CD4-positive, alpha-beta T cell (primary cell): ENCODE measurements at regions not wholly inside any gene's neighbourhood (a gene's known extent, or its start where the extent isn't known, plus 50 kb on each side); places are given as distances from the start of the nearest gene placed in this dataset.
"Not testable (repeated sequence)": the region's sequence is repeated elsewhere in the genome, so short reads cannot be mapped to it uniquely, and the experiment has no call there.

Experiments used
- ATAC-seq: fragments of 200-7000 bp; cut with Tn5 transposase; one replicate; pipeline ENCODE4 v1.10.0; 2022; ENCODE audit warnings: mild to moderate bottlenecking; ENCODE audit not compliant: poor library complexity
- CTCF ChIA-PET: fragments of 350-600 bp; sonication (Branson Sonifier 250); formaldehyde crosslinking; loops from one replicate; lab custom pipeline; 2021; ENCODE audit warnings: antibody characterized with exemption, inconsistent platforms; lab: Charles Lee
- POLR2A ChIA-PET: fragments of 350-600 bp; sonication (Branson Sonifier 250); formaldehyde crosslinking; loops from one replicate; lab custom pipeline; 2021; ENCODE audit warnings: antibody characterized with exemption, inconsistent platforms; lab: Charles Lee
- DNase-seq, 14 experiments: peaks; one replicate each; pipeline ENCODE4 v3.0.0-alpha.2; 2013 to 2020; ENCODE audit warnings: mixed read lengths in 2 of 14
- H3K27ac ChIP-seq, 2 donors: one replicate each; pipeline versions ENCODE4 v1.5.1 to v1.7.0; 2013; ENCODE audit warnings: low read length in 2 of 2, low read depth in 1 of 2, mild to moderate bottlenecking in 1 of 2
- H3K27me3 ChIP-seq, 2 experiments: 1 replicate in 1 of 2; 2 replicates in 1 of 2; pipeline versions ENCODE4 v1.6.1 to v1.7.0; 2013; ENCODE audit warnings: low read length in 2 of 2, control low read depth in 1 of 2, mild to moderate bottlenecking in 1 of 2, moderate library complexity in 1 of 2; ENCODE audit not compliant: insufficient read depth in 2 of 2, control insufficient read depth in 1 of 2
- H3K36me3 ChIP-seq: one replicate; pipeline ENCODE4 v1.6.1; 2013; ENCODE audit warnings: low read length, control low read depth; ENCODE audit not compliant: insufficient read depth
- H3K4me1 ChIP-seq: one replicate; pipeline ENCODE4 v1.6.1; 2013; ENCODE audit warnings: low read length, control low read depth; ENCODE audit not compliant: insufficient read depth
- H3K4me3 ChIP-seq: one replicate; pipeline ENCODE4 v1.5.1; 2013; ENCODE audit warnings: mild to moderate bottlenecking, low read length, moderate library complexity
- H3K9me3 ChIP-seq, 2 experiments: 1 replicate in 1 of 2; 2 replicates in 1 of 2; pipeline versions ENCODE4 v1.6.1 to v1.7.0; 2013; ENCODE audit warnings: low read length in 2 of 2, mild to moderate bottlenecking in 2 of 2, control low read depth in 1 of 2, moderate library complexity in 1 of 2; ENCODE audit not compliant: control insufficient read depth in 1 of 2, insufficient read depth in 1 of 2
- H3K27ac Mint-ChIP-seq: one replicate; pipeline ENCODE4 v1.8.0; 2020; ENCODE audit warnings: mixed read lengths
- H3K27me3 Mint-ChIP-seq: one replicate; pipeline ENCODE4 v1.8.0; 2021; ENCODE audit warnings: mixed read lengths
- H3K36me3 Mint-ChIP-seq: one replicate; pipeline ENCODE4 v1.8.0; 2021; ENCODE audit warnings: low read depth, mixed read lengths
- H3K4me1 Mint-ChIP-seq: one replicate; pipeline ENCODE4 v1.8.0; 2021; ENCODE audit warnings: low read depth, mixed read lengths
- H3K4me3 Mint-ChIP-seq: one replicate; pipeline ENCODE4 v1.8.0; 2020; ENCODE audit warnings: mild to moderate bottlenecking, mixed read lengths
- H3K9me3 Mint-ChIP-seq: one replicate; pipeline ENCODE4 v1.8.0; 2020; ENCODE audit warnings: mixed read lengths
- intact Hi-C, 2 experiments: fragments of 100-400 bp; cut with DNase I in 1 of 2; cut with micrococcal nuclease in 1 of 2; formaldehyde crosslinking; loops; one replicate each; pipeline versions ENCODE4 v1.15.1 to v1.9.0; 2023 to 2025; cut with DNase I, micrococcal nuclease
- TF ChIP-seq, protein P1 (sequence below): fragments of 200-600 bp; IDR thresholded peaks from one replicate; pipeline ENCODE4 v1.8.0; 2022; ENCODE audit warnings: antibody characterized with exemption, mild to moderate bottlenecking

DNA sequence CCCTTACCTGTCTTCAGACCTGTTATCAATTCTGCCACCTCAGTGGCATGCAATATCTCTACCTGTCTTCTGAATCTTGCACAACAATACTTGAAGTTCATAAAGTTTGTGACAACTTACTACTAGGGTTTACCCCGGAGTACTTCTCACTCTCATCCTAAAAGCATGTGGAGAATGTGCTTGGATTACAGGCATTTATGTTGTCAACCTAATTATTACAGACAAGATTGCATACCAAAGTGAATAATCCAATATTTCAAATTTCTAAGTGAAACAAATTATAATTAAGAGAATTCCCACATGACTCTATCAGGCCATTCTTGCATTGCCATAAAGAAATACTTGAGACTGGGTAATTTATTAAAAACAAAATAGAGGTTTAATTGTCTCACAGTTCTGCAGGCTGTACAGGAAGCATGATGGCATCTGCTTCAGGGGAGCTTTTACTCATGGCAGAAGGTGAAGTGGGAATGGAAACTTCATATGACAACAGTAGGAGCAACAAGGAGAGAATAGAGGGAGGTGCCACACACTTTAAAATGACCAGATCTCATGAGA is 661.0 kb upstream of the SPRY2 start:
- Histone ChIP-seq H3K4me1 (no peaks in the 10 kb centered on the region), H3K27ac (no peak overlapping the region), H3K27me3 (no peaks in the 10 kb centered on the region), H3K4me3 (no peak overlapping the region), H3K36me3 (no peaks in the 10 kb centered on the region), H3K9me3 (peaks cover 0 to 13% of the 10 kb centered on the region in 2 experiments)
- intact Hi-C loops = no loop called here
- ChIA-PET CTCF (no interaction called here), POLR2A (no interaction called here)
- Mint-ChIP-seq H3K9me3 (peaks cover 9% of the 10 kb centered on the region), H3K36me3 (no peaks in the 10 kb centered on the region), H3K4me1 (no peaks in the 10 kb centered on the region), H3K4me3 (no peak overlapping the region), H3K27me3 (no peaks in the 10 kb centered on the region), H3K27ac (no peak overlapping the region)
- DNase-seq (no peak), ATAC-seq (no peak)
- TF ChIP-seq, protein P1, sequence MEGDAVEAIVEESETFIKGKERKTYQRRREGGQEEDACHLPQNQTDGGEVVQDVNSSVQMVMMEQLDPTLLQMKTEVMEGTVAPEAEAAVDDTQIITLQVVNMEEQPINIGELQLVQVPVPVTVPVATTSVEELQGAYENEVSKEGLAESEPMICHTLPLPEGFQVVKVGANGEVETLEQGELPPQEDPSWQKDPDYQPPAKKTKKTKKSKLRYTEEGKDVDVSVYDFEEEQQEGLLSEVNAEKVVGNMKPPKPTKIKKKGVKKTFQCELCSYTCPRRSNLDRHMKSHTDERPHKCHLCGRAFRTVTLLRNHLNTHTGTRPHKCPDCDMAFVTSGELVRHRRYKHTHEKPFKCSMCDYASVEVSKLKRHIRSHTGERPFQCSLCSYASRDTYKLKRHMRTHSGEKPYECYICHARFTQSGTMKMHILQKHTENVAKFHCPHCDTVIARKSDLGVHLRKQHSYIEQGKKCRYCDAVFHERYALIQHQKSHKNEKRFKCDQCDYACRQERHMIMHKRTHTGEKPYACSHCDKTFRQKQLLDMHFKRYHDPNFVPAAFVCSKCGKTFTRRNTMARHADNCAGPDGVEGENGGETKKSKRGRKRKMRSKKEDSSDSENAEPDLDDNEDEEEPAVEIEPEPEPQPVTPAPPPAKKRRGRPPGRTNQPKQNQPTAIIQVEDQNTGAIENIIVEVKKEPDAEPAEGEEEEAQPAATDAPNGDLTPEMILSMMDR = no peak

DNA sequence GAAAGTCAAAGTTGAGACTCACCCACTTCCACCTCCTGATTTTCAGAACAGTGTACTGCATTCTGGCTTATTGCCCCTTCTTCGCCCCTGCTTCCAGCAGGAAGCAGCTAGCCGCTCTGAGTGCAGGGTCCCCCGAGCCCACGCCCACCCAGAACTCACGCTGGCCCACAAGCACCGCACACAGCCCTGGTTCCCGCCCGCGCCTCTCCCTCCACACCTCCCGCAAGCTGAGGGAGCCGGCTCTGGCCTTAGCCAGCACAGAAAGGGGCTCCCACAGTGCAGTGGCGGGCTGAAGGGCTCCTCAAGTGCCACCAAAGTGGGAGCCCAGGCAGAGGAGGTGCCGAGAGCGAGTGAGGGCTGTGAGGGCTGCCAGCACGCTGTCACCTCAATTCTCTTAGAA is 657.7 kb upstream of the SPRY2 start:
- H3K27ac Mint-ChIP-seq, H3K4me3 Mint-ChIP-seq, H3K36me3 ChIP-seq, H3K4me1 Mint-ChIP-seq, ATAC-seq, DNase-seq, H3K4me1 ChIP-seq, H3K27me3 ChIP-seq, H3K4me3 ChIP-seq, POLR2A ChIA-PET, intact Hi-C loops, H3K27ac ChIP-seq, CTCF ChIA-PET, H3K36me3 Mint-ChIP-seq, H3K27me3 Mint-ChIP-seq: not testable (repeated sequence)
- H3K9me3 Mint-ChIP-seq = peaks cover 11% of the 10 kb centered on the region
- H3K9me3 ChIP-seq = peaks cover 0 to 13% of the 10 kb centered on the region in 2 experiments

DNA sequence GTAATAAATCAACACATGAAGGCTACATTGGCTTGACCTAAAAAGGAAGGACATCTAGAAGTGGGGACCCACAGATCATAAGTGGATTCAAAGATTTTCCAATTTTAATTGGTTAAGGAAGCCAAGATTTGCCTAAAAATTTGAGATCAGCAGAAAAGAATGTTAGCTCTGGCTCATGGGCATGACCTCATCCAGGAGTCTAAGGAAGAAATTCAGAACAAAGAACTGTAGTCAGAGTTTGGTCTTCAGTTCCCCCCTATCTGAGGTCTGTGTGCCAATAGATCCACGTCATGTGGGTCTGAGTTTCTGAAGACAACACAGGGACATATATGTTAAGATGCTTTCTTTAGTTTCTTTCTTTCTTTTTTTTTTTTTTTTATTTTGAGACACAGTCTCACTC is 648.8 kb upstream of the SPRY2 start:
- CTCF ChIA-PET = interaction anchor here (0.6 kb wide), 1 partner anchor 187 kb away, joined by 3 read pairs; no protein-coding TSS in a partner anchor
- no peak for DNase-seq
- H3K4me3 ChIP-seq = no peak overlapping the region
- no peaks in the 10 kb centered on the region for H3K27me3 ChIP-seq
- no peak for ATAC-seq
- Mint-ChIP-seq H3K27ac (no peak overlapping the region), H3K4me1 (no peaks in the 10 kb centered on the region), H3K36me3 (no peaks in the 10 kb centered on the region), H3K9me3 (peaks cover 12% of the 10 kb centered on the region), H3K27me3 (no peaks in the 10 kb centered on the region), H3K4me3 (no peak overlapping the region)
- peaks cover 0 to 3% of the 10 kb centered on the region in 2 experiments for H3K9me3 ChIP-seq
- intact Hi-C loops = no loop called here
- POLR2A ChIA-PET = no interaction called here
- H3K27ac ChIP-seq = no peak overlapping the region
- H3K4me1 ChIP-seq = no peaks in the 10 kb centered on the region
- no peaks in the 10 kb centered on the region for H3K36me3 ChIP-seq
- TF ChIP-seq, protein P1 = no peak

DNA sequence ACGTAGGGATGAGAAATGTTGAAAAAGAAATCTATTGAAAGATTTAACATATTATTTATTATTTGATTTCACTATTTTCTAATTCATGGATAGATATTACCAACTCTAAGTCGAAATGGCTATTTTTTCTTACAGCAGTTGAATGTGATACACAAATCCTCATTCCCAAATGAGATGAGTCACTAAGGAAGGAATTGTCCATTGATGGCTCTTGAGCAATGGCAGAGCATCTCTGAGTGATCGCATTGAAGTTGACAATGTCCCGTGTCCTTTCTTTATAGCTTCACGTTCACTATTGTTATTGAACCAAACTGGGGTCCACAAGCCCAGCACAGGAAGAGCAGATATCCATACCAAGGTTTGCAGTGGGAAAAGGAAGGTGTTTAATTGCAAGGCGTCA is 648.3 kb upstream of the SPRY2 start:
- Histone ChIP-seq H3K4me3 (no peak overlapping the region), H3K4me1 (no peaks in the 10 kb centered on the region), H3K9me3 (peaks cover 0 to 3% of the 10 kb centered on the region in 2 experiments), H3K27ac (no peak overlapping the region), H3K36me3 (no peaks in the 10 kb centered on the region), H3K27me3 (no peaks in the 10 kb centered on the region)
- ChIA-PET POLR2A (no interaction called here), CTCF (interaction anchor here (0.6 kb wide), 1 partner anchor 187 kb away, joined by 3 read pairs; no protein-coding TSS in a partner anchor)
- H3K4me1 Mint-ChIP-seq = no peaks in the 10 kb centered on the region
- H3K36me3 Mint-ChIP-seq = no peaks in the 10 kb centered on the region
- intact Hi-C loops = no loop called here
- ATAC-seq = no peak
- H3K9me3 Mint-ChIP-seq = peaks cover 12% of the 10 kb centered on the region
- no peak overlapping the region for H3K4me3 Mint-ChIP-seq
- TF ChIP-seq, protein P1 = no peak
- DNase-seq = no peak
- no peak overlapping the region for H3K27ac Mint-ChIP-seq
- H3K27me3 Mint-ChIP-seq = no peaks in the 10 kb centered on the region
